GM18505 (cell line): ENCODE measurements at regions not wholly inside any gene's neighbourhood (a gene's known extent, or its start where the extent isn't known, plus 50 kb on each side); places are given as distances from the start of the nearest gene placed in this dataset.
A peak's percentile ranks its signal among the peaks of the same experiment; 100 is the strongest.

Experiments
- ATAC-seq: cut with Tn5 transposase; IDR thresholded peaks from one replicate; pipeline ENCODE4 v1.9.1; 2021; ENCODE audit not compliant: unreplicated experiment
- POLR2A ChIP-seq: IDR thresholded peaks from 4 replicates; pipeline ENCODE4 v1.6.1; 2011; ENCODE audit warnings: borderline replicate concordance; ENCODE audit not compliant: insufficient read depth, insufficient read length; ENCODE audit errors: extremely low read depth

- TF ChIP-seq POLR2A = no peak
- no peak for ATAC-seq
Observed at GRCh38 chr22:22710719-22711531, 66.5 kb downstream of the GGTLC2 start.

GRCh38 chr22:22711532-22711913 lies 67.1 kb downstream of the GGTLC2 start:
- no peak for ATAC-seq
- no peak for TF ChIP-seq POLR2A

- no peak for ATAC-seq
- TF ChIP-seq POLR2A = peak; percentile 72
Observed at GRCh38 chr22:22712092-22712658, 67.8 kb downstream of the GGTLC2 start.

GRCh38 chr22:22712666-22713365 lies 68.4 kb downstream of the GGTLC2 start:
- no peak for ATAC-seq
- TF ChIP-seq POLR2A = no peak

GRCh38 chr22:22713416-22713815 lies 69.0 kb downstream of the GGTLC2 start:
- no peak for TF ChIP-seq POLR2A
- ATAC-seq = no peak

- ATAC-seq = no peak
- no peak for TF ChIP-seq POLR2A
Observed at GRCh38 chr22:22714600-22715335, 70.4 kb downstream of the GGTLC2 start.

- no peak for ATAC-seq
- no peak for TF ChIP-seq POLR2A
Observed at GRCh38 chr22:22716136-22716665, 71.8 kb downstream of the GGTLC2 start.

GRCh38 chr22:22717664-22718063 lies 73.2 kb downstream of the GGTLC2 start:
- TF ChIP-seq POLR2A = no peak
- no peak for ATAC-seq

GRCh38 chr22:22720201-22720723 lies 75.8 kb downstream of the GGTLC2 start:
- ATAC-seq = peak; percentile 48
- peak; percentile 72 for TF ChIP-seq POLR2A

- TF ChIP-seq POLR2A = no peak
- peak; percentile 58 for ATAC-seq
Observed at GRCh38 chr22:22720724-22721261, 76.4 kb downstream of the GGTLC2 start.

- ATAC-seq = no peak
- no peak for TF ChIP-seq POLR2A
Observed at GRCh38 chr22:22721681-22722354, 77.4 kb downstream of the GGTLC2 start.

GRCh38 chr22:22728382-22728781 lies 84.0 kb downstream of the GGTLC2 start:
- TF ChIP-seq POLR2A = no peak
- ATAC-seq = no peak

GRCh38 chr22:22730655-22731373 lies 86.4 kb downstream of the GGTLC2 start:
- ATAC-seq = no peak
- no peak for TF ChIP-seq POLR2A
